Esophagus squamous epithelium (tissue), 4 donors: ENCODE measurements at regions not wholly inside any gene's neighbourhood (a gene's known extent, or its start where the extent isn't known, plus 50 kb on each side); places are given as distances from the start of the nearest gene placed in this dataset.

Experiments
- CTCF ChIP-seq, 6 experiments: fragments of 450-650 bp in 4 of 6; fragments of 200-600 bp in 2 of 6; sonication (generic) in 2 of 6; IDR thresholded peaks; one replicate each; pipeline ENCODE4 v1.5.1; 2016 to 2019; ENCODE audit warnings: antibody characterized with exemption in 6 of 6, mild to moderate bottlenecking in 4 of 6, moderate library complexity in 4 of 6
- POLR2A ChIP-seq, 4 donors: fragments of 450-650 bp; IDR thresholded peaks; one replicate each; pipeline ENCODE4 v1.6.1; 2017; ENCODE audit warnings: antibody characterized with exemption in 4 of 4, mild to moderate bottlenecking in 4 of 4, moderate library complexity in 3 of 4

- no peak for TF ChIP-seq CTCF (IDR thresholded peaks at IDR 0.05)
- TF ChIP-seq POLR2A (IDR thresholded peaks at IDR 0.05) = no peak
These were observed 408.0 kb downstream of the MATN1 start for GRCh38 chr1:30315185-30315960.
